Tibial artery (tissue), 4 donors: ENCODE measurements at regions not wholly inside any gene's neighbourhood (a gene's known extent, or its start where the extent isn't known, plus 50 kb on each side); places are given as distances from the start of the nearest gene placed in this dataset.

Experiments used
- DNase-seq, 2 donors: peaks; one replicate each; pipeline ENCODE4 v3.0.0-alpha.2; 2019
- H3K27ac ChIP-seq, 2 donors: fragments of 200-600 bp; sonication (generic) in 1 of 2; 1 replicate in 1 of 2; 2 replicates in 1 of 2; pipeline ENCODE4 v1.5.1; 2018 to 2019; ENCODE audit warnings: mild to moderate bottlenecking in 1 of 2
- H3K27me3 ChIP-seq, 2 donors: fragments of 200-600 bp; sonication (generic) in 1 of 2; one replicate each; pipeline versions ENCODE4 v1.5.1 to v1.6.0; 2016 to 2019
- H3K36me3 ChIP-seq, 3 donors: fragments of 200-600 bp; sonication (generic) in 2 of 3; one replicate each; pipeline ENCODE4 v1.5.1; 2016 to 2019; ENCODE audit warnings: mild to moderate bottlenecking in 2 of 3
- H3K4me1 ChIP-seq, 4 donors: fragments of 200-600 bp; sonication (generic) in 2 of 4; 1 replicate in 3 of 4; 2 replicates in 1 of 4; pipeline ENCODE4 v1.5.1; 2016 to 2019
- H3K4me3 ChIP-seq, 2 donors: fragments of 200-600 bp; sonication (generic) in 1 of 2; 1 replicate in 1 of 2; 2 replicates in 1 of 2; pipeline ENCODE4 v1.5.1; 2018 to 2019; ENCODE audit warnings: mild to moderate bottlenecking in 2 of 2
- H3K9me3 ChIP-seq, 3 donors: fragments of 200-600 bp; sonication (generic) in 1 of 3; one replicate each; pipeline ENCODE4 v1.5.1; 2016 to 2019
- intact Hi-C: fragments of 100-400 bp; cut with DNase I; formaldehyde crosslinking; loops from one replicate; pipeline ENCODE4 v1.15.0; 2023; ENCODE audit warnings: low total_unique reads
- TF ChIP-seq, protein P1 (sequence below), 2 experiments: fragments of 200-600 bp in 1 of 2; fragments of 450-650 bp in 1 of 2; IDR thresholded peaks; one replicate each; pipeline ENCODE4 v1.5.1; 2017 to 2019; ENCODE audit warnings: antibody characterized with exemption in 2 of 2, mild to moderate bottlenecking in 1 of 2, moderate library complexity in 1 of 2

DNA sequence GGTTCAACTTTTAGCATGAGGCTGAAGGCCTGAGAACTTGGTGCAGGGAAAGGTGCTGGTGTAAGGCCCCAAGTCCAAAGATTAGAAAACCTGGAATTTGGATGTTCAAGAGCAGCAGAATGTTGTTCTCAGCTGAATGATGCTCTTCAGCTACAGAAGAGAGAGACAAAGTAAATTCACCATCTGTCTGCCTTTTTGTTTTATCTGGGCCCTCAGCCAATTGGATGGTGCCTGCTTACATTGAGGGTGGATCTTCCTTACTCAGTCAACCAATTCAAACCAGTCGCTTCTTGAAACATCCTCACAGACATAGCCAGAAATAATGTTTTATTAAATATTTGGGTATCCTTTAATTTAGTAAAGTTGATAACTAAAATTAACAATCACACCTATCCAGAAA, 748.2 kb upstream of the ADAMTS5 start:
- Histone ChIP-seq H3K9me3 (no peaks in the 10 kb centered on the region), H3K4me1 (no peaks in the 10 kb centered on the region), H3K27me3 (no peaks in the 10 kb centered on the region), H3K4me3 (no peak overlapping the region), H3K36me3 (no peaks in the 10 kb centered on the region), H3K27ac (no peak overlapping the region)
- intact Hi-C loops, result no loop called here
- TF ChIP-seq, protein P1, sequence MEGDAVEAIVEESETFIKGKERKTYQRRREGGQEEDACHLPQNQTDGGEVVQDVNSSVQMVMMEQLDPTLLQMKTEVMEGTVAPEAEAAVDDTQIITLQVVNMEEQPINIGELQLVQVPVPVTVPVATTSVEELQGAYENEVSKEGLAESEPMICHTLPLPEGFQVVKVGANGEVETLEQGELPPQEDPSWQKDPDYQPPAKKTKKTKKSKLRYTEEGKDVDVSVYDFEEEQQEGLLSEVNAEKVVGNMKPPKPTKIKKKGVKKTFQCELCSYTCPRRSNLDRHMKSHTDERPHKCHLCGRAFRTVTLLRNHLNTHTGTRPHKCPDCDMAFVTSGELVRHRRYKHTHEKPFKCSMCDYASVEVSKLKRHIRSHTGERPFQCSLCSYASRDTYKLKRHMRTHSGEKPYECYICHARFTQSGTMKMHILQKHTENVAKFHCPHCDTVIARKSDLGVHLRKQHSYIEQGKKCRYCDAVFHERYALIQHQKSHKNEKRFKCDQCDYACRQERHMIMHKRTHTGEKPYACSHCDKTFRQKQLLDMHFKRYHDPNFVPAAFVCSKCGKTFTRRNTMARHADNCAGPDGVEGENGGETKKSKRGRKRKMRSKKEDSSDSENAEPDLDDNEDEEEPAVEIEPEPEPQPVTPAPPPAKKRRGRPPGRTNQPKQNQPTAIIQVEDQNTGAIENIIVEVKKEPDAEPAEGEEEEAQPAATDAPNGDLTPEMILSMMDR (IDR thresholded peaks at IDR 0.05), result no peak
- DNase-seq, result no peak

DNA sequence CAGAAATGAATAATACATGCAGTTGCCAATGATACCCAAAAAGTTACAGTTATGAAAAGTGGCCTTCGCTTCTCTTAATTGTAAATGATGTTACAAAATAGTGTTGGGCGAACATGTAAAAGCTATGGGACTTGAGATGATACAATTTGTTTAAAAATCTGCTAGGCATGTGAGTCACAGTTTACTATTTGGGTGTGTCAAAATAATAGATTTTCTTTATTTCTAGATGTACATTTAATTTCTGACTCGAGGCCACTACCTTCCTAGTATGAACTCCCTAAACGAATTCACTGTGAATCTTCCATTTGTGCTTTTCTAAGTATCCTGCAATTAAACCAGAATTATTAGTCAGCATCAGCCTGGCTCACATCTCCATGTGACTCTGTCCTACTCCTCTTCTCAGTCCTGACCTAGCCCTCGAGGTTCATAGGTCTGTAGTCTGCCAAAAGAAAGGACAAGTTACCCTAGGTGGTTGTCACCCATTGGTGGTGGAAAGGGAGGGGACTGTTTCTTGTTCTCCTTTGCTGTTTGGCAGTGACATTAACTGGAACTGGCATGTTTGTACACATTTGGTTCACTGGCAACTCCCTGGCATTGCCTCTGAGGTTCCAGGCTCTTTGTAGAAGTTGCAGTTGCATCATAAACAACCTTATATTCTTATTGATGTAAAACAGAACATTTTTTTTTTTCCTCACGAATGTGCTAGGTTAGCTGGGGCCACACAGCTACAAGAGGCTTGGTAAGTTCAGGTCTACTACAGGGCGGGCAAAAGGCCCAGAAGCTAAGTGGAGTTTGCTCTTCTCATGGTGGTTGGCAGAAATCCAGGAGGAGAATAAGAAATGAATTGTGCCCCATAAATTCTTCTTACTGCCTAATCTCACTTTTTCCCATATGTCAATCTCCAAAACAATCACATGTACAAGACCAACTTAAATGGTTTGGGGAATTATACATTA, 746.5 kb upstream of the ADAMTS5 start:
- Histone ChIP-seq H3K27ac (no peak overlapping the region), H3K4me1 (no peaks in the 10 kb centered on the region), H3K4me3 (no peak overlapping the region), H3K27me3 (no peaks in the 10 kb centered on the region), H3K36me3 (no peaks in the 10 kb centered on the region), H3K9me3 (no peaks in the 10 kb centered on the region)
- TF ChIP-seq, protein P1 (IDR thresholded peaks at IDR 0.05), result no peak
- DNase-seq, result no peak
- intact Hi-C loops, result no loop called here

DNA sequence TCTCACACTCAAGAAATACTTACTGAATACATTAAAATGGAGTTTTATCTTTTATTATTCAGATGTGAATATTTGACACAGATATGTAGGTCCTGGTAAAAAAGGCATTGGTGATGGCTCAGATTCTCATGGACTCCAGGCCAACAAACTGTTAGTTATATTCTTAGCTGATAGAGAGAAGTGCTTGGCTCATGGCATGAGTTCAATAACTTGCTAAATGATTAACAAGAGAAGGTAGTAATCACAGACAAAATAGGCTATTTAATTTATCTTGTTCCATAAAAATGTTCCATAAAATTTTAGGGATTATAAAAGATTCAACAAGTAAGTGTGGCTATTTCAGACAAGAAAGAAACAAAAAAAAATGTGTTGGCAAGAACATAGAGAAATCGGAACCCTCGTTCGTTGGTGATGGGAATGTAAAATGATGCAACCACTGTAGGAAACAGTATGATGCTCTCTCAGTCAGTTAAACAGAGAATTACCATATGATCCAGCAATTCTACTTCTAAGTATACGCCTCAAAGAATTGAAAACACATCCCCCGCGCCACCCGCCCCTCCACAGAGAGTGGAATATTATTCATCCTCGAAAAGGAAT, 737.8 kb upstream of the ADAMTS5 start:
- Histone ChIP-seq H3K27ac (no peak overlapping the region), H3K4me1 (no peaks in the 10 kb centered on the region), H3K9me3 (no peaks in the 10 kb centered on the region), H3K27me3 (no peaks in the 10 kb centered on the region), H3K36me3 (no peaks in the 10 kb centered on the region), H3K4me3 (no peak overlapping the region)
- DNase-seq, result no peak
- TF ChIP-seq, protein P1 (IDR thresholded peaks at IDR 0.05), result no peak
- intact Hi-C loops, result loop anchor here (10.0 kb wide), 2 partner anchors 740 to 1040 kb away; partner anchors contain the start of gene ADAMTS5

- no peaks in the 10 kb centered on the region for H3K9me3 ChIP-seq
- no peaks in the 10 kb centered on the region for H3K4me1 ChIP-seq
- no peaks in the 10 kb centered on the region for H3K27me3 ChIP-seq
- intact Hi-C loops, result loop anchor here (10.0 kb wide), 2 partner anchors 739 to 1041 kb away; partner anchors contain the start of gene ADAMTS5
- H3K27ac ChIP-seq, result no peak overlapping the region
- H3K36me3 ChIP-seq, result no peaks in the 10 kb centered on the region
- H3K4me3 ChIP-seq, result no peak overlapping the region
- TF ChIP-seq, protein P1 (IDR thresholded peaks at IDR 0.05), result no peak
- no peak for DNase-seq
Measured at GRCh38 chr21:27703791-27704190, 736.9 kb upstream of the ADAMTS5 start.

- DNase-seq, result peak; percentile 80 to 88
- Histone ChIP-seq H3K36me3 (no peaks in the 10 kb centered on the region), H3K4me1 (no peaks in the 10 kb centered on the region), H3K27me3 (no peaks in the 10 kb centered on the region), H3K27ac (no peak overlapping the region), H3K9me3 (no peaks in the 10 kb centered on the region), H3K4me3 (no peak overlapping the region)
- intact Hi-C loops, result loop anchor here (10.0 kb wide), 2 partner anchors 736 to 1044 kb away; partner anchors contain the start of gene ADAMTS5
- TF ChIP-seq, protein P1 (IDR thresholded peaks at IDR 0.05), result peak; percentile 82 to 92
Measured at GRCh38 chr21:27700974-27701614, 734.2 kb upstream of the ADAMTS5 start.
